ENCODE measurements at regions not wholly inside any gene's neighbourhood (a gene's known extent, or its start where the extent isn't known, plus 50 kb on each side); places are given as distances from the start of the nearest gene placed in this dataset.

- no peak for TF ChIP-seq MXI1 (IDR thresholded peaks at IDR 0.05; ENCODE audit: borderline replicate concordance, low read depth, low read length)
- TF ChIP-seq RFX5 (IDR thresholded peaks at IDR 0.05; ENCODE audit: low read depth, low read length): no peak
- no peak for TF ChIP-seq POLR2A (IDR thresholded peaks at IDR 0.05; ENCODE audit: low read depth, low read length)
- TF ChIP-seq MAZ (IDR thresholded peaks at IDR 0.05; ENCODE audit: borderline replicate concordance, low read depth, low read length): no peak
- no peak for TF ChIP-seq FOS (IDR thresholded peaks at IDR 0.05; ENCODE audit: low read depth, low read length)
- no peak for TF ChIP-seq ELK1 (IDR thresholded peaks at IDR 0.05; ENCODE audit: borderline replicate concordance, low read depth, low read length)
- no peak for TF ChIP-seq RCOR1 (IDR thresholded peaks at IDR 0.05; ENCODE audit: insufficient replicate concordance, low read length)
- TF ChIP-seq BHLHE40 (IDR thresholded peaks at IDR 0.05; ENCODE audit: low read depth, low read length): no peak
- TF ChIP-seq SMC3 (IDR thresholded peaks at IDR 0.05; ENCODE audit: low read depth, low read length): no peak
- TF ChIP-seq CTCF (conservative IDR thresholded peaks at IDR 0.05; ENCODE audit: low read depth, low read length): no peak
- TF ChIP-seq MAFK (IDR thresholded peaks at IDR 0.05; ENCODE audit: low read depth, low read length): no peak
- no peak for TF ChIP-seq CHD1 (IDR thresholded peaks at IDR 0.05; ENCODE audit: low read depth, low read length)
- TF ChIP-seq NFE2L2 (IDR thresholded peaks at IDR 0.05; ENCODE audit: low read depth, low read length): no peak
- TF ChIP-seq CEBPB (IDR thresholded peaks at IDR 0.05; ENCODE audit: low read depth, low read length): no peak
- no peak overlapping the region for H4K8ac ChIP-seq (ENCODE audit: low read depth in 2 of 2, low read length in 2 of 2)
- no peak overlapping the region for H2BK5ac ChIP-seq (ENCODE audit: low read depth, low read length, poor library complexity, severe bottlenecking)
- no peak overlapping the region for H2AFZ ChIP-seq (replicated peaks; ENCODE audit: low read length, poor library complexity)
- no peaks in the 10 kb centered on the region; the same call in 1 of the 2 replicates for H3K9me1 ChIP-seq (ENCODE audit: insufficient read depth, low read length)
- H3K4ac ChIP-seq (ENCODE audit: low read depth, low read length): no peak overlapping the region
- ATAC-seq (ENCODE audit: low read depth) (no peak), DNase-seq (no peak)
- intact Hi-C loops (cut with micrococcal nuclease) (no loop called here), dilution Hi-C loops (cut with HindIII; ENCODE audit: low sequenced_read_pairs, unreplicated experiment) (no loop called here), in situ Hi-C loops (cut with MboI; ENCODE audit: low sequenced_read_pairs) (no loop called here)
- ChIA-PET POLR2A (ENCODE audit: unreplicated experiment) (no interaction called here), CTCF (no interaction called here)
- no TSS peak for BruUV-seq (replicated peaks)
- no peaks in the 10 kb centered on the region for H4K20me1 ChIP-seq (ENCODE audit: insufficient read depth, low read length)
- H2BK20ac ChIP-seq (ENCODE audit: low read depth, low read length): no peak overlapping the region; the same call in 1 of the 2 replicates
- 100% methylated on average over 1 of the region's 9 CpGs; no CpG with 5 or more reads in 1 of the 2 experiments for WGBS, 2 experiments (ENCODE audit: extremely low coverage in 2 of 2, insufficient read length in 1 of 2)
- peak overlapping the region; percentile 15 for H2AK9ac ChIP-seq (replicated peaks; ENCODE audit: low read depth, low read length, poor library complexity)
- H3K4me1 ChIP-seq (ENCODE audit: control insufficient read depth, insufficient read depth, low read length): no peaks in the 10 kb centered on the region
- H2BK120ac ChIP-seq (ENCODE audit: low read depth, low read length): no peak overlapping the region
- H3K79me1 ChIP-seq (ENCODE audit: low read depth in 1 of 2, low read length in 2 of 2): no peaks in the 10 kb centered on the region
- no peak overlapping the region for H4K5ac ChIP-seq (ENCODE audit: low read depth, low read length)
- H3K27me3 ChIP-seq (ENCODE audit: control insufficient read depth, insufficient read depth, low read length): no peaks in the 10 kb centered on the region; the same call in 1 of the 2 replicates
- no peak overlapping the region for H3K18ac ChIP-seq (ENCODE audit: low read depth, low read length)
- H4K91ac ChIP-seq (ENCODE audit: insufficient read depth, low read depth, low read length): no peak overlapping the region
- no peak overlapping the region for H2BK15ac ChIP-seq (ENCODE audit: low read depth, low read length)
- H2AK5ac ChIP-seq (ENCODE audit: low read depth, low read length): no peak overlapping the region
- no peak overlapping the region for H3K14ac ChIP-seq (replicated peaks; ENCODE audit: low read depth, low read length)
- no peaks in the 10 kb centered on the region for H3K36me3 ChIP-seq (ENCODE audit: control insufficient read depth, insufficient read depth, low read length)
- H3K9me3 ChIP-seq (ENCODE audit: control insufficient read depth, insufficient read depth, low read length): peaks cover 16% of the 10 kb centered on the region
- H3K4me2 ChIP-seq (ENCODE audit: low read depth, low read length): no peak overlapping the region
- no peak overlapping the region for H3K4me3 ChIP-seq (ENCODE audit: insufficient read depth, low read depth, low read length)
- H3K27ac ChIP-seq (ENCODE audit: insufficient read depth, low read length): no peak overlapping the region
- no peak overlapping the region for H3K9ac ChIP-seq (ENCODE audit: low read depth, low read length)
- H3K23ac ChIP-seq (ENCODE audit: low read depth, low read length): no peak overlapping the region
- no peak overlapping the region for H3K56ac ChIP-seq (ENCODE audit: extremely low read depth, insufficient read depth, low read length)
Observed at GRCh38 chr4:83212041-83212851, 72.4 kb downstream of the COQ2 start.

All from IMR-90 (cell line).